ENCODE measurements at regions not wholly inside any gene's neighbourhood (a gene's known extent, or its start where the extent isn't known, plus 50 kb on each side); places are given as distances from the start of the nearest gene placed in this dataset.

GRCh38 chr5:125778791-125779190 is 644.4 kb upstream of the GRAMD2B start:
- H3K4me3 ChIP-seq (ENCODE audit: low read depth in 1 of 2, low read length in 2 of 2), result no peak overlapping the region
- no peaks in the 10 kb centered on the region for H3K27me3 ChIP-seq (ENCODE audit: control insufficient read depth in 1 of 2, insufficient read depth in 2 of 2, low read length in 2 of 2)
- no peaks in the 10 kb centered on the region for H3K4me1 ChIP-seq (ENCODE audit: insufficient read depth, low read length)
- no peak overlapping the region for H3K9ac ChIP-seq (ENCODE audit: low read length)
- no peak overlapping the region for H3K27ac ChIP-seq (ENCODE audit: low read depth, low read length)
- H3K36me3 ChIP-seq (ENCODE audit: insufficient read depth, low read length), result no peaks in the 10 kb centered on the region
- no peaks in the 10 kb centered on the region for H3K9me3 ChIP-seq (ENCODE audit: low read length)

GRCh38 chr5:125785407-125785806 is 637.8 kb upstream of the GRAMD2B start:
- Histone ChIP-seq H3K27me3 (ENCODE audit: control insufficient read depth in 1 of 2, insufficient read depth in 2 of 2, low read length in 2 of 2) (no peaks in the 10 kb centered on the region), H3K27ac (ENCODE audit: low read depth, low read length) (no peak overlapping the region), H3K9me3 (ENCODE audit: low read length) (no peaks in the 10 kb centered on the region), H3K4me1 (ENCODE audit: insufficient read depth, low read length) (no peaks in the 10 kb centered on the region), H3K9ac (ENCODE audit: low read length) (no peak overlapping the region), H3K4me3 (ENCODE audit: low read depth in 1 of 2, low read length in 2 of 2) (no peak overlapping the region), H3K36me3 (ENCODE audit: insufficient read depth, low read length) (no peaks in the 10 kb centered on the region)

GRCh38 chr5:125786021-125786420 is 637.2 kb upstream of the GRAMD2B start:
- no peaks in the 10 kb centered on the region for H3K36me3 ChIP-seq (ENCODE audit: insufficient read depth, low read length)
- no peaks in the 10 kb centered on the region for H3K9me3 ChIP-seq (ENCODE audit: low read length)
- no peaks in the 10 kb centered on the region for H3K4me1 ChIP-seq (ENCODE audit: insufficient read depth, low read length)
- H3K27ac ChIP-seq (ENCODE audit: low read depth, low read length), result no peak overlapping the region
- H3K27me3 ChIP-seq (ENCODE audit: control insufficient read depth in 1 of 2, insufficient read depth in 2 of 2, low read length in 2 of 2), result no peaks in the 10 kb centered on the region
- H3K9ac ChIP-seq (ENCODE audit: low read length), result no peak overlapping the region
- H3K4me3 ChIP-seq (ENCODE audit: low read depth in 1 of 2, low read length in 2 of 2), result no peak overlapping the region

GRCh38 chr5:125793470-125793869 is 629.7 kb upstream of the GRAMD2B start:
- no peak overlapping the region for H3K4me3 ChIP-seq (ENCODE audit: low read depth in 1 of 2, low read length in 2 of 2)
- no peak overlapping the region for H3K9ac ChIP-seq (ENCODE audit: low read length)
- no peaks in the 10 kb centered on the region for H3K36me3 ChIP-seq (ENCODE audit: insufficient read depth, low read length)
- H3K27me3 ChIP-seq (ENCODE audit: control insufficient read depth in 1 of 2, insufficient read depth in 2 of 2, low read length in 2 of 2), result no peaks in the 10 kb centered on the region
- no peaks in the 10 kb centered on the region for H3K9me3 ChIP-seq (ENCODE audit: low read length)
- no peak overlapping the region for H3K27ac ChIP-seq (ENCODE audit: low read depth, low read length)
- no peaks in the 10 kb centered on the region for H3K4me1 ChIP-seq (ENCODE audit: insufficient read depth, low read length)

GRCh38 chr5:125794922-125795321 is 628.3 kb upstream of the GRAMD2B start:
- Histone ChIP-seq H3K27me3 (ENCODE audit: control insufficient read depth in 1 of 2, insufficient read depth in 2 of 2, low read length in 2 of 2) (no peaks in the 10 kb centered on the region), H3K36me3 (ENCODE audit: insufficient read depth, low read length) (no peaks in the 10 kb centered on the region), H3K4me1 (ENCODE audit: insufficient read depth, low read length) (no peaks in the 10 kb centered on the region), H3K9ac (ENCODE audit: low read length) (no peak overlapping the region), H3K9me3 (ENCODE audit: low read length) (no peaks in the 10 kb centered on the region), H3K27ac (ENCODE audit: low read depth, low read length) (no peak overlapping the region), H3K4me3 (ENCODE audit: low read depth in 1 of 2, low read length in 2 of 2) (no peak overlapping the region)

GRCh38 chr5:125798307-125798706 is 624.9 kb upstream of the GRAMD2B start:
- Histone ChIP-seq H3K9me3 (ENCODE audit: low read length) (no peaks in the 10 kb centered on the region), H3K4me1 (ENCODE audit: insufficient read depth, low read length) (no peaks in the 10 kb centered on the region), H3K27ac (ENCODE audit: low read depth, low read length) (no peak overlapping the region), H3K4me3 (ENCODE audit: low read depth in 1 of 2, low read length in 2 of 2) (no peak overlapping the region), H3K36me3 (ENCODE audit: insufficient read depth, low read length) (no peaks in the 10 kb centered on the region), H3K9ac (ENCODE audit: low read length) (no peak overlapping the region), H3K27me3 (ENCODE audit: control insufficient read depth in 1 of 2, insufficient read depth in 2 of 2, low read length in 2 of 2) (no peaks in the 10 kb centered on the region)

- Histone ChIP-seq H3K9ac (ENCODE audit: low read length) (no peak overlapping the region), H3K4me1 (ENCODE audit: insufficient read depth, low read length) (no peaks in the 10 kb centered on the region), H3K9me3 (ENCODE audit: low read length) (no peaks in the 10 kb centered on the region), H3K27me3 (ENCODE audit: control insufficient read depth in 1 of 2, insufficient read depth in 2 of 2, low read length in 2 of 2) (no peaks in the 10 kb centered on the region), H3K36me3 (ENCODE audit: insufficient read depth, low read length) (no peaks in the 10 kb centered on the region), H3K27ac (ENCODE audit: low read depth, low read length) (no peak overlapping the region), H3K4me3 (ENCODE audit: low read depth in 1 of 2, low read length in 2 of 2) (no peak overlapping the region)
Observed at GRCh38 chr5:125812651-125813050, 610.6 kb upstream of the GRAMD2B start.

GRCh38 chr5:125813221-125813974 is 609.8 kb upstream of the GRAMD2B start:
- no peaks in the 10 kb centered on the region for H3K9me3 ChIP-seq (ENCODE audit: low read length)
- no peak overlapping the region for H3K9ac ChIP-seq (ENCODE audit: low read length)
- H3K4me1 ChIP-seq (ENCODE audit: insufficient read depth, low read length), result no peaks in the 10 kb centered on the region
- no peaks in the 10 kb centered on the region for H3K36me3 ChIP-seq (ENCODE audit: insufficient read depth, low read length)
- H3K4me3 ChIP-seq (ENCODE audit: low read depth in 1 of 2, low read length in 2 of 2), result no peak overlapping the region
- H3K27ac ChIP-seq (ENCODE audit: low read depth, low read length), result no peak overlapping the region
- no peaks in the 10 kb centered on the region for H3K27me3 ChIP-seq (ENCODE audit: control insufficient read depth in 1 of 2, insufficient read depth in 2 of 2, low read length in 2 of 2)

- Histone ChIP-seq H3K4me3 (ENCODE audit: low read depth in 1 of 2, low read length in 2 of 2) (no peak overlapping the region), H3K4me1 (ENCODE audit: insufficient read depth, low read length) (no peaks in the 10 kb centered on the region), H3K9ac (ENCODE audit: low read length) (no peak overlapping the region), H3K36me3 (ENCODE audit: insufficient read depth, low read length) (no peaks in the 10 kb centered on the region), H3K27ac (ENCODE audit: low read depth, low read length) (no peak overlapping the region), H3K9me3 (ENCODE audit: low read length) (no peaks in the 10 kb centered on the region), H3K27me3 (ENCODE audit: control insufficient read depth in 1 of 2, insufficient read depth in 2 of 2, low read length in 2 of 2) (no peaks in the 10 kb centered on the region)
Observed at GRCh38 chr5:125814119-125814518, 609.1 kb upstream of the GRAMD2B start.

- H3K36me3 ChIP-seq (ENCODE audit: insufficient read depth, low read length), result no peaks in the 10 kb centered on the region
- H3K9me3 ChIP-seq (ENCODE audit: low read length), result no peaks in the 10 kb centered on the region
- H3K9ac ChIP-seq (ENCODE audit: low read length), result no peak overlapping the region
- no peaks in the 10 kb centered on the region for H3K4me1 ChIP-seq (ENCODE audit: insufficient read depth, low read length)
- H3K27me3 ChIP-seq (ENCODE audit: control insufficient read depth in 1 of 2, insufficient read depth in 2 of 2, low read length in 2 of 2), result no peaks in the 10 kb centered on the region
- no peak overlapping the region for H3K27ac ChIP-seq (ENCODE audit: low read depth, low read length)
- no peak overlapping the region for H3K4me3 ChIP-seq (ENCODE audit: low read depth in 1 of 2, low read length in 2 of 2)
Observed at GRCh38 chr5:125823572-125823971, 599.6 kb upstream of the GRAMD2B start.

- Histone ChIP-seq H3K9me3 (ENCODE audit: low read length) (peaks cover 1% of the 10 kb centered on the region), H3K27ac (ENCODE audit: low read depth, low read length) (no peak overlapping the region)
Observed at GRCh38 chr5:125826214-125826613, 597.0 kb upstream of the GRAMD2B start.

GRCh38 chr5:125829349-125829748 is 593.9 kb upstream of the GRAMD2B start:
- H3K4me1 ChIP-seq (ENCODE audit: insufficient read depth, low read length), result no peaks in the 10 kb centered on the region
- H3K27me3 ChIP-seq (ENCODE audit: control insufficient read depth in 1 of 2, insufficient read depth in 2 of 2, low read length in 2 of 2), result no peaks in the 10 kb centered on the region
- H3K36me3 ChIP-seq (ENCODE audit: insufficient read depth, low read length), result no peaks in the 10 kb centered on the region
- H3K9ac ChIP-seq (ENCODE audit: low read length), result no peak overlapping the region
- peaks cover 4% of the 10 kb centered on the region for H3K9me3 ChIP-seq (ENCODE audit: low read length)
- no peak overlapping the region for H3K27ac ChIP-seq (ENCODE audit: low read depth, low read length)
- H3K4me3 ChIP-seq (ENCODE audit: low read depth in 1 of 2, low read length in 2 of 2), result no peak overlapping the region

More at GRCh38 chr5:125826214-125826613, 597.0 kb upstream of the GRAMD2B start:
- no peak overlapping the region for H3K4me3 ChIP-seq (ENCODE audit: low read depth in 1 of 2, low read length in 2 of 2)
- no peaks in the 10 kb centered on the region for H3K4me1 ChIP-seq (ENCODE audit: insufficient read depth, low read length)
- no peak overlapping the region for H3K9ac ChIP-seq (ENCODE audit: low read length)
- no peaks in the 10 kb centered on the region for H3K36me3 ChIP-seq (ENCODE audit: insufficient read depth, low read length)
- H3K27me3 ChIP-seq (ENCODE audit: control insufficient read depth in 1 of 2, insufficient read depth in 2 of 2, low read length in 2 of 2), result no peaks in the 10 kb centered on the region

Data from muscle layer of colon (tissue), 2 donors.